K562 (cell line): ENCODE measurements at regions not wholly inside any gene's neighbourhood (a gene's known extent, or its start where the extent isn't known, plus 50 kb on each side); places are given as distances from the start of the nearest gene placed in this dataset.

Experiments used
- ATAC-seq: fragments of 200-7000 bp; cut with Tn5 transposase; 3 replicates; pipeline ENCODE4 v1.9.1; 2020; ENCODE audit warnings: moderate library complexity
- BruUV-seq: library from RNA; stranded (reverse); fragments of 400-500 nt; replicated peaks from 2 replicates; lab custom pipeline; 2021; lab: Mats Ljungman, UMichigan
- CTCF ChIA-PET: fragments of 300-600 bp; formaldehyde crosslinking; extraction: SDS; loops from one replicate; lab custom pipeline; 2021; ENCODE audit warnings: low intra/inter-chr PET ratio; lab: Yijun Ruan, JAX
- POLR2A ChIA-PET: fragments of 300-600, 350-650 bp; sonication (Branson Sonifier 250); formaldehyde crosslinking; extraction: SDS; loops from one replicate; lab custom pipeline; 2021; ENCODE audit warnings: antibody characterized with exemption, inconsistent platforms; lab: Yijun Ruan, JAX
- DNase-seq, 4 experiments: peaks; one replicate each; pipeline versions ENCODE4 v3.0.0 to v3.0.0-alpha.2; 2011 to 2018; ENCODE audit warnings: low spot score in 3 of 4, mixed read lengths in 3 of 4; ENCODE audit errors: extremely low read depth in 1 of 4
- FAIRE-seq: peaks from 2 replicates; lab custom pipeline; 2011; peaks lifted over from hg19 to GRCh38; lab: Jason Lieb, UNC
- H2AFZ ChIP-seq: 2 replicates; pipeline ENCODE4 v1.6.0; 2011; ENCODE audit warnings: low read depth, low read length, control low read depth, inconsistent platforms
- H3K27ac ChIP-seq: fragments of 200-600 bp; 3 replicates; pipeline ENCODE4 v1.8.0; 2011; ENCODE audit warnings: low read depth, mild to moderate bottlenecking, control low read depth, inconsistent platforms, low read length, moderate library complexity, mixed read lengths; ENCODE audit errors: extremely low read depth
- H3K27me3 ChIP-seq, 2 experiments: fragments of 300-600 bp in 1 of 2; 2 replicates in 1 of 2; 3 replicates in 1 of 2; pipeline versions ENCODE4 v1.6.0 to v1.8.0; 2011; ENCODE audit warnings: inconsistent platforms in 2 of 2, low read length in 2 of 2, mild to moderate bottlenecking in 1 of 2, mixed read lengths in 1 of 2, moderate library complexity in 1 of 2; ENCODE audit not compliant: control insufficient read depth in 2 of 2, insufficient read depth in 2 of 2
- H3K36me3 ChIP-seq: fragments of 300-600 bp; 3 replicates; pipeline ENCODE4 v1.8.0; 2011; ENCODE audit warnings: mild to moderate bottlenecking, low read length, inconsistent platforms; ENCODE audit not compliant: control insufficient read depth, insufficient read depth
- H3K4me1 ChIP-seq, 2 experiments: fragments of 200-600 bp in 1 of 2; replicated peaks in 1 of 2; 2 replicates in 1 of 2; 3 replicates in 1 of 2; pipeline versions ENCODE4 v1.5.1 to v1.8.0; 2011; ENCODE audit warnings: inconsistent platforms in 2 of 2, low read length in 2 of 2, mild to moderate bottlenecking in 1 of 2, mixed read lengths in 1 of 2, moderate library complexity in 1 of 2; ENCODE audit not compliant: control insufficient read depth in 2 of 2, insufficient read depth in 2 of 2
- H3K4me2 ChIP-seq: 2 replicates; pipeline ENCODE4 v1.6.1; 2011; ENCODE audit warnings: low read length, control low read depth, inconsistent platforms, mixed read lengths; ENCODE audit not compliant: insufficient read depth
- H3K4me3 ChIP-seq: fragments of 200-600 bp; sonication (generic), shearing (Covaris generic); 2 replicates; pipeline ENCODE4 v1.5.1; 2016; ENCODE audit warnings: control low read depth, inconsistent platforms
- H3K79me2 ChIP-seq: fragments of 200-600 bp; 3 replicates; pipeline ENCODE4 v1.8.0; 2011; ENCODE audit warnings: low read length, inconsistent platforms; ENCODE audit not compliant: control insufficient read depth, insufficient read depth
- H3K9ac ChIP-seq, 2 experiments: 2 replicates each; pipeline versions ENCODE4 v1.6.0 to v1.6.1; 2011; ENCODE audit warnings: low read depth in 2 of 2, low read length in 2 of 2, control low read depth in 1 of 2, inconsistent platforms in 1 of 2, mild to moderate bottlenecking in 1 of 2, mixed read lengths in 1 of 2; ENCODE audit not compliant: insufficient read depth in 1 of 2
- H3K9me1 ChIP-seq: one replicate; pipeline ENCODE4 v1.6.0; 2011; ENCODE audit warnings: inconsistent platforms, mild to moderate bottlenecking, low read length, moderate library complexity; ENCODE audit not compliant: control insufficient read depth, insufficient read depth
- H3K9me3 ChIP-seq: replicated peaks from 2 replicates; pipeline ENCODE4 v1.5.1; 2011; ENCODE audit warnings: low read depth, low read length, inconsistent platforms; ENCODE audit not compliant: control insufficient read depth, insufficient read depth
- H4K20me1 ChIP-seq: replicated peaks from 2 replicates; pipeline ENCODE4 v1.6.1; 2011; ENCODE audit warnings: low read length, inconsistent platforms, mixed read lengths; ENCODE audit not compliant: control insufficient read depth, insufficient read depth
- MEIS2 ChIP-seq: fragments of 450-650 bp; IDR thresholded peaks from 2 replicates; pipeline ENCODE4 v1.6.1; 2014; ENCODE audit warnings: mild to moderate bottlenecking; ENCODE audit not compliant: partially characterized antibody
- NFE2 ChIP-seq: IDR thresholded peaks from 2 replicates; pipeline ENCODE4 v1.6.1; 2014; ENCODE audit warnings: antibody characterized with exemption, low read depth
- PBX2 ChIP-seq, 2 experiments: IDR thresholded peaks in 1 of 2; conservative IDR thresholded peaks in 1 of 2; 2 replicates each; pipeline ENCODE4 v1.6.1; 2016; ENCODE audit warnings: low read depth in 2 of 2, mild to moderate bottlenecking in 1 of 2, missing compliant biosample characterization in 1 of 2, missing genetic modification characterization in 1 of 2, moderate library complexity in 1 of 2
- WGBS: fragments of 100-300 bp; shearing (Covaris generic); methylation state at CpG from one replicate; pipeline ENCODE4 v1.1.6; 2016; ENCODE audit warnings: low coverage, mixed read lengths; ENCODE audit not compliant: insufficient coverage; ENCODE audit errors: missing lambda C conversion rate; 5-methylcytosine and 5-hydroxymethylcytosine counted together
- in situ Hi-C: fragments of 300-500 bp; cut with MboI; formaldehyde crosslinking; loops from 4 replicates; pipeline ENCODE4 v1.15.0; 2018; ENCODE audit warnings: inconsistent platforms, mixed read lengths
- intact Hi-C: fragments of 100-400 bp; cut with micrococcal nuclease; formaldehyde crosslinking; loops from 2 replicates; pipeline ENCODE4 v1.14.2; 2022

- no peaks in the 10 kb centered on the region for H3K79me2 ChIP-seq
- no peaks in the 10 kb centered on the region for H3K9me3 ChIP-seq
- WGBS: 1% methylated on average over 5 of the region's 5 CpGs
- FAIRE-seq: no peak
- POLR2A ChIA-PET: interaction anchor here (0.9 kb wide), 1 partner anchor 20 kb away, joined by 4 read pairs; no protein-coding TSS in a partner anchor
- H3K4me3 ChIP-seq: no peak overlapping the region
- H2AFZ ChIP-seq: no peak overlapping the region
- CTCF ChIA-PET: no interaction called here
- BruUV-seq: no TSS peak
- in situ Hi-C loops: no loop called here
- no peaks in the 10 kb centered on the region for H4K20me1 ChIP-seq
- H3K9ac ChIP-seq: no peak overlapping the region
- H3K27ac ChIP-seq: no peak overlapping the region
- H3K4me1 ChIP-seq: no peaks in the 10 kb centered on the region
- intact Hi-C loops: no loop called here
- H3K36me3 ChIP-seq: no peaks in the 10 kb centered on the region
- DNase-seq: no peak
- no peaks in the 10 kb centered on the region; a peak in 1 of 5 replicates for H3K27me3 ChIP-seq
- no peak for TF ChIP-seq NFE2
- peak; percentile 75 for TF ChIP-seq MEIS2
- TF ChIP-seq PBX2 (CRISPR knock-in tag; IDR thresholded peaks at IDR 0.05; ENCODE audit: low read depth): no peak
- peak; percentile 61 for TF ChIP-seq PBX2 (tag; conservative IDR thresholded peaks at IDR 0.05; ENCODE audit: low read depth)
- no peak overlapping the region for H3K4me2 ChIP-seq
- H3K9me1 ChIP-seq: no peaks in the 10 kb centered on the region
- ATAC-seq: no peak
Measured at GRCh38 chr5:175305251-175305650, 138.7 kb downstream of the DRD1 start.
